Activated T-helper 17 cell treated with anti-CD3 and anti-CD28 coated beads, Interleukin-2, amount 50 U/mL, for 72 hours (primary cell): ENCODE measurements at regions not wholly inside any gene's neighbourhood (a gene's known extent, or its start where the extent isn't known, plus 50 kb on each side); places are given as distances from the start of the nearest gene placed in this dataset.
"Not testable (repeated sequence)": the region's sequence is repeated elsewhere in the genome, so short reads cannot be mapped to it uniquely, and the experiment has no call there.

ENCODE experiments used
- ATAC-seq: fragments of 150-1000 bp; cut with Tn5 transposase; replicated peaks from 2 replicates; pipeline ENCODE4 v1.10.0; 2021; ENCODE audit warnings: mild to moderate bottlenecking, moderate library complexity
- H3K27ac Mint-ChIP-seq: one replicate; pipeline ENCODE4 v1.8.0; 2022; ENCODE audit warnings: mixed read lengths
- H3K27me3 Mint-ChIP-seq: one replicate; pipeline ENCODE4 v1.8.0; 2022; ENCODE audit warnings: mixed read lengths
- H3K36me3 Mint-ChIP-seq: one replicate; pipeline ENCODE4 v1.8.0; 2022; ENCODE audit warnings: low read depth, mild to moderate bottlenecking, mixed read lengths
- H3K4me1 Mint-ChIP-seq: one replicate; pipeline ENCODE4 v1.8.0; 2022; ENCODE audit warnings: mixed read lengths
- H3K4me3 Mint-ChIP-seq: one replicate; pipeline ENCODE4 v1.8.0; 2022; ENCODE audit warnings: mild to moderate bottlenecking, mixed read lengths
- H3K9me3 Mint-ChIP-seq: one replicate; pipeline ENCODE4 v1.8.0; 2022; ENCODE audit warnings: mixed read lengths

GRCh38 chr10:84015877-84016595 is 123.3 kb upstream of the GHITM start:
- H3K4me3 Mint-ChIP-seq, result no peak overlapping the region
- no peak for ATAC-seq
- no peaks in the 10 kb centered on the region for H3K36me3 Mint-ChIP-seq
- H3K27ac Mint-ChIP-seq, result no peak overlapping the region
- H3K4me1 Mint-ChIP-seq, result no peaks in the 10 kb centered on the region
- no peaks in the 10 kb centered on the region for H3K9me3 Mint-ChIP-seq
- H3K27me3 Mint-ChIP-seq, result peaks cover 3% of the 10 kb centered on the region

GRCh38 chr10:84018826-84019225 is 120.5 kb upstream of the GHITM start:
- H3K4me3 Mint-ChIP-seq, result no peak overlapping the region
- peaks cover 11% of the 10 kb centered on the region for H3K9me3 Mint-ChIP-seq
- H3K4me1 Mint-ChIP-seq, result no peaks in the 10 kb centered on the region
- H3K27me3 Mint-ChIP-seq, result peaks cover 3% of the 10 kb centered on the region
- no peaks in the 10 kb centered on the region for H3K36me3 Mint-ChIP-seq
- H3K27ac Mint-ChIP-seq, result no peak overlapping the region
- no peak for ATAC-seq

- H3K4me1 Mint-ChIP-seq, H3K27me3 Mint-ChIP-seq, ATAC-seq, H3K27ac Mint-ChIP-seq, H3K36me3 Mint-ChIP-seq, H3K4me3 Mint-ChIP-seq: not testable (repeated sequence)
- H3K9me3 Mint-ChIP-seq, result peaks cover 11% of the 10 kb centered on the region
These were observed 119.4 kb upstream of the GHITM start for GRCh38 chr10:84019854-84020458.

GRCh38 chr10:84026821-84027257 is 112.5 kb upstream of the GHITM start:
- Mint-ChIP-seq H3K9me3 (peaks cover 11% of the 10 kb centered on the region), H3K4me1 (no peaks in the 10 kb centered on the region), H3K27ac (no peak overlapping the region), H3K27me3 (no peaks in the 10 kb centered on the region), H3K4me3 (no peak overlapping the region), H3K36me3 (no peaks in the 10 kb centered on the region)
- ATAC-seq, result no peak

GRCh38 chr10:84029840-84030239 is 109.5 kb upstream of the GHITM start:
- H3K27me3 Mint-ChIP-seq, result no peaks in the 10 kb centered on the region
- H3K4me3 Mint-ChIP-seq, result no peak overlapping the region
- no peaks in the 10 kb centered on the region for H3K4me1 Mint-ChIP-seq
- no peaks in the 10 kb centered on the region for H3K36me3 Mint-ChIP-seq
- no peaks in the 10 kb centered on the region for H3K9me3 Mint-ChIP-seq
- no peak for ATAC-seq
- no peak overlapping the region for H3K27ac Mint-ChIP-seq

- H3K4me3 Mint-ChIP-seq, result no peak overlapping the region
- no peaks in the 10 kb centered on the region for H3K9me3 Mint-ChIP-seq
- H3K4me1 Mint-ChIP-seq, result no peaks in the 10 kb centered on the region
- H3K27me3 Mint-ChIP-seq, result peaks cover 17% of the 10 kb centered on the region
- ATAC-seq, result no peak
- no peak overlapping the region for H3K27ac Mint-ChIP-seq
- H3K36me3 Mint-ChIP-seq, result no peaks in the 10 kb centered on the region
These were observed 101.3 kb upstream of the GHITM start for GRCh38 chr10:84038035-84038434.

- H3K4me1 Mint-ChIP-seq, result no peaks in the 10 kb centered on the region
- H3K27me3 Mint-ChIP-seq, result peaks cover 17% of the 10 kb centered on the region
- no peaks in the 10 kb centered on the region for H3K9me3 Mint-ChIP-seq
- H3K36me3 Mint-ChIP-seq, result no peaks in the 10 kb centered on the region
- no peak overlapping the region for H3K27ac Mint-ChIP-seq
- H3K4me3 Mint-ChIP-seq, result no peak overlapping the region
- ATAC-seq, result no peak
These were observed 99.4 kb upstream of the GHITM start for GRCh38 chr10:84039957-84040356.

- no peaks in the 10 kb centered on the region for H3K4me1 Mint-ChIP-seq
- peaks cover 23% of the 10 kb centered on the region for H3K27me3 Mint-ChIP-seq
- no peak overlapping the region for H3K27ac Mint-ChIP-seq
- H3K36me3 Mint-ChIP-seq, result no peaks in the 10 kb centered on the region
- peak; percentile 26 for ATAC-seq
- peaks cover 4% of the 10 kb centered on the region for H3K9me3 Mint-ChIP-seq
- no peak overlapping the region for H3K4me3 Mint-ChIP-seq
These were observed 91.9 kb upstream of the GHITM start for GRCh38 chr10:84047258-84048010.

- Mint-ChIP-seq H3K9me3 (peaks cover 4% of the 10 kb centered on the region), H3K4me1 (no peaks in the 10 kb centered on the region), H3K4me3 (no peak overlapping the region), H3K27ac (no peak overlapping the region), H3K36me3 (no peaks in the 10 kb centered on the region), H3K27me3 (peaks cover 30% of the 10 kb centered on the region)
- ATAC-seq, result no peak
These were observed 89.7 kb upstream of the GHITM start for GRCh38 chr10:84049645-84050011.

- no peak for ATAC-seq
- H3K36me3 Mint-ChIP-seq, result no peaks in the 10 kb centered on the region
- no peaks in the 10 kb centered on the region for H3K4me1 Mint-ChIP-seq
- no peak overlapping the region for H3K27ac Mint-ChIP-seq
- peaks cover 25% of the 10 kb centered on the region for H3K27me3 Mint-ChIP-seq
- H3K4me3 Mint-ChIP-seq, result no peak overlapping the region
- H3K9me3 Mint-ChIP-seq, result peaks cover 4% of the 10 kb centered on the region
These were observed 85.7 kb upstream of the GHITM start for GRCh38 chr10:84053626-84054025.

GRCh38 chr10:84054743-84055142 is 84.6 kb upstream of the GHITM start:
- Mint-ChIP-seq H3K36me3 (no peaks in the 10 kb centered on the region), H3K4me3 (no peak overlapping the region), H3K4me1 (no peaks in the 10 kb centered on the region), H3K27ac (no peak overlapping the region), H3K27me3 (peaks cover 20% of the 10 kb centered on the region), H3K9me3 (no peaks in the 10 kb centered on the region)
- ATAC-seq, result no peak

- Mint-ChIP-seq H3K9me3 (no peaks in the 10 kb centered on the region), H3K27ac (no peak overlapping the region), H3K4me1 (no peaks in the 10 kb centered on the region), H3K36me3 (no peaks in the 10 kb centered on the region), H3K4me3 (no peak overlapping the region), H3K27me3 (peaks cover 9% of the 10 kb centered on the region)
- ATAC-seq, result no peak
These were observed 79.8 kb upstream of the GHITM start for GRCh38 chr10:84059526-84059925.

GRCh38 chr10:84063440-84063839 is 75.9 kb upstream of the GHITM start:
- H3K4me1 Mint-ChIP-seq, result no peaks in the 10 kb centered on the region

GRCh38 chr10:84065804-84066601 is 73.3 kb upstream of the GHITM start:
- H3K36me3 Mint-ChIP-seq, result no peaks in the 10 kb centered on the region
- H3K9me3 Mint-ChIP-seq, result no peaks in the 10 kb centered on the region
- H3K27me3 Mint-ChIP-seq, result peaks cover 13% of the 10 kb centered on the region
- H3K4me3 Mint-ChIP-seq, result no peak overlapping the region
- ATAC-seq, result peak; percentile 58
- no peak overlapping the region for H3K27ac Mint-ChIP-seq
- no peaks in the 10 kb centered on the region for H3K4me1 Mint-ChIP-seq

More at GRCh38 chr10:84063440-84063839, 75.9 kb upstream of the GHITM start:
- no peaks in the 10 kb centered on the region for H3K36me3 Mint-ChIP-seq
- H3K9me3 Mint-ChIP-seq, result no peaks in the 10 kb centered on the region
- ATAC-seq, result no peak
- no peak overlapping the region for H3K27ac Mint-ChIP-seq
- peaks cover 13% of the 10 kb centered on the region for H3K27me3 Mint-ChIP-seq
- no peak overlapping the region for H3K4me3 Mint-ChIP-seq
